SH-SY5Y (cell line): ENCODE measurements at regions not wholly inside any gene's neighbourhood (a gene's known extent, or its start where the extent isn't known, plus 50 kb on each side); places are given as distances from the start of the nearest gene placed in this dataset.

ENCODE experiments used
- GATA2 ChIP-seq: IDR thresholded peaks from 2 replicates; pipeline ENCODE4 v1.6.1; 2011; ENCODE audit warnings: mild to moderate bottlenecking, low read depth, low read length
- GATA3 ChIP-seq: IDR thresholded peaks from 2 replicates; pipeline ENCODE4 v1.6.1; 2011; ENCODE audit warnings: low read depth, mild to moderate bottlenecking, low read length, moderate library complexity

DNA sequence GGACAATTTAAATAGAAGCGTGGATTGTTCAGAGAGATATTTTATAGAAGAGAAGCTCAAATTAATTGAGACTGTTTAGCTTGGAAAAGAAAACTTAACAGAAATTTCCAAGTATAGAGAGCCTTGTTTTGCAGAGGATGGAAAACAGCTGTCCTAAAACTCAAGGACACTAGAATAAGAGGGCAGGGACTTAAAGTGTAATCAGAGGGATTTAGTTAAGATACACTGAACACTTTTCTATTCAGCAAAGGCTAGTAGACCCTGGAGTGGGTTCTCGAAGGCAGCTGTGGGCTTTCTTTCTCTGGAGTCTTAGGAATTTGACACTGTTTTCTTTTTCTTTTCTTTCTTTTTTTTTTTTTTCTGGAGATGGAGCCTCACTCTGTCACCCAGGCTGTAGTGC is 92.7 kb upstream of the ARX start:
- no peak for TF ChIP-seq GATA2
- TF ChIP-seq GATA3: no peak
